CD4-positive, alpha-beta T cell (primary cell): ENCODE measurements at regions not wholly inside any gene's neighbourhood (a gene's known extent, or its start where the extent isn't known, plus 50 kb on each side); places are given as distances from the start of the nearest gene placed in this dataset.

ENCODE experiments used
- ATAC-seq: fragments of 200-7000 bp; cut with Tn5 transposase; one replicate; pipeline ENCODE4 v1.10.0; 2022; ENCODE audit warnings: mild to moderate bottlenecking; ENCODE audit not compliant: poor library complexity
- CTCF ChIA-PET: fragments of 350-600 bp; sonication (Branson Sonifier 250); formaldehyde crosslinking; loops from one replicate; lab custom pipeline; 2021; ENCODE audit warnings: antibody characterized with exemption, inconsistent platforms; lab: Charles Lee
- POLR2A ChIA-PET: fragments of 350-600 bp; sonication (Branson Sonifier 250); formaldehyde crosslinking; loops from one replicate; lab custom pipeline; 2021; ENCODE audit warnings: antibody characterized with exemption, inconsistent platforms; lab: Charles Lee
- DNase-seq, 14 experiments: peaks; one replicate each; pipeline ENCODE4 v3.0.0-alpha.2; 2013 to 2020; ENCODE audit warnings: mixed read lengths in 2 of 14
- H3K27ac ChIP-seq, 2 donors: one replicate each; pipeline versions ENCODE4 v1.5.1 to v1.7.0; 2013; ENCODE audit warnings: low read length in 2 of 2, low read depth in 1 of 2, mild to moderate bottlenecking in 1 of 2
- H3K27me3 ChIP-seq, 2 experiments: 1 replicate in 1 of 2; 2 replicates in 1 of 2; pipeline versions ENCODE4 v1.6.1 to v1.7.0; 2013; ENCODE audit warnings: low read length in 2 of 2, control low read depth in 1 of 2, mild to moderate bottlenecking in 1 of 2, moderate library complexity in 1 of 2; ENCODE audit not compliant: insufficient read depth in 2 of 2, control insufficient read depth in 1 of 2
- H3K36me3 ChIP-seq: one replicate; pipeline ENCODE4 v1.6.1; 2013; ENCODE audit warnings: low read length, control low read depth; ENCODE audit not compliant: insufficient read depth
- H3K4me1 ChIP-seq: one replicate; pipeline ENCODE4 v1.6.1; 2013; ENCODE audit warnings: low read length, control low read depth; ENCODE audit not compliant: insufficient read depth
- H3K4me3 ChIP-seq: one replicate; pipeline ENCODE4 v1.5.1; 2013; ENCODE audit warnings: mild to moderate bottlenecking, low read length, moderate library complexity
- H3K9me3 ChIP-seq, 2 experiments: 1 replicate in 1 of 2; 2 replicates in 1 of 2; pipeline versions ENCODE4 v1.6.1 to v1.7.0; 2013; ENCODE audit warnings: low read length in 2 of 2, mild to moderate bottlenecking in 2 of 2, control low read depth in 1 of 2, moderate library complexity in 1 of 2; ENCODE audit not compliant: control insufficient read depth in 1 of 2, insufficient read depth in 1 of 2
- H3K27ac Mint-ChIP-seq: one replicate; pipeline ENCODE4 v1.8.0; 2020; ENCODE audit warnings: mixed read lengths
- H3K27me3 Mint-ChIP-seq: one replicate; pipeline ENCODE4 v1.8.0; 2021; ENCODE audit warnings: mixed read lengths
- H3K36me3 Mint-ChIP-seq: one replicate; pipeline ENCODE4 v1.8.0; 2021; ENCODE audit warnings: low read depth, mixed read lengths
- H3K4me1 Mint-ChIP-seq: one replicate; pipeline ENCODE4 v1.8.0; 2021; ENCODE audit warnings: low read depth, mixed read lengths
- H3K4me3 Mint-ChIP-seq: one replicate; pipeline ENCODE4 v1.8.0; 2020; ENCODE audit warnings: mild to moderate bottlenecking, mixed read lengths
- H3K9me3 Mint-ChIP-seq: one replicate; pipeline ENCODE4 v1.8.0; 2020; ENCODE audit warnings: mixed read lengths
- intact Hi-C, 2 experiments: fragments of 100-400 bp; cut with DNase I in 1 of 2; cut with micrococcal nuclease in 1 of 2; formaldehyde crosslinking; loops; one replicate each; pipeline versions ENCODE4 v1.15.1 to v1.9.0; 2023 to 2025; cut with DNase I, micrococcal nuclease
- TF ChIP-seq, protein P1 (sequence below): fragments of 200-600 bp; IDR thresholded peaks from one replicate; pipeline ENCODE4 v1.8.0; 2022; ENCODE audit warnings: antibody characterized with exemption, mild to moderate bottlenecking

DNA sequence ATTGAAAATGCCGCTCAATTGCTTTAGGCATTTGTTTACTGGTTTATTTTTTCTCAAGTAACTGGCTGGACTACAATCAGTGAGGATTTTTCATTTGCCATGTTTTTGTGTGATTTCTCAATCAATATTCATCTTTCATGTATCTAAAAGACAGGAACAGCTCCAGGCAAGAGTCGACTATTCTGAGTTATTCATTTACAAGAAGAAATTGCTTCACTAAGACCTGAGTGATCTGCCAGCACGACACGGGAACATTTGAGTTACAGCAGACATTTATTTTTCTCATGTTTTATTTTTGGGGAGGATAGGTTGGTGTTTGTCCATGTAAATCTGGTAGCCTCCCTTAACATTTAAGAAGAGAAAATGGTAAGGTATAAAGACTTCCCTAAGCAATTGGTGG lies 124.1 kb downstream of the CBLN4 start:
- ChIA-PET CTCF (no interaction called here), POLR2A (no interaction called here)
- Mint-ChIP-seq H3K27ac (no peak overlapping the region), H3K4me1 (no peaks in the 10 kb centered on the region), H3K36me3 (no peaks in the 10 kb centered on the region), H3K27me3 (no peaks in the 10 kb centered on the region), H3K4me3 (no peak overlapping the region), H3K9me3 (peaks cover 11% of the 10 kb centered on the region)
- Histone ChIP-seq H3K27ac (no peak overlapping the region), H3K36me3 (no peaks in the 10 kb centered on the region), H3K9me3 (peaks cover 5 to 13% of the 10 kb centered on the region in 2 experiments), H3K27me3 (no peaks in the 10 kb centered on the region), H3K4me1 (no peaks in the 10 kb centered on the region), H3K4me3 (no peak overlapping the region)
- TF ChIP-seq, protein P1, sequence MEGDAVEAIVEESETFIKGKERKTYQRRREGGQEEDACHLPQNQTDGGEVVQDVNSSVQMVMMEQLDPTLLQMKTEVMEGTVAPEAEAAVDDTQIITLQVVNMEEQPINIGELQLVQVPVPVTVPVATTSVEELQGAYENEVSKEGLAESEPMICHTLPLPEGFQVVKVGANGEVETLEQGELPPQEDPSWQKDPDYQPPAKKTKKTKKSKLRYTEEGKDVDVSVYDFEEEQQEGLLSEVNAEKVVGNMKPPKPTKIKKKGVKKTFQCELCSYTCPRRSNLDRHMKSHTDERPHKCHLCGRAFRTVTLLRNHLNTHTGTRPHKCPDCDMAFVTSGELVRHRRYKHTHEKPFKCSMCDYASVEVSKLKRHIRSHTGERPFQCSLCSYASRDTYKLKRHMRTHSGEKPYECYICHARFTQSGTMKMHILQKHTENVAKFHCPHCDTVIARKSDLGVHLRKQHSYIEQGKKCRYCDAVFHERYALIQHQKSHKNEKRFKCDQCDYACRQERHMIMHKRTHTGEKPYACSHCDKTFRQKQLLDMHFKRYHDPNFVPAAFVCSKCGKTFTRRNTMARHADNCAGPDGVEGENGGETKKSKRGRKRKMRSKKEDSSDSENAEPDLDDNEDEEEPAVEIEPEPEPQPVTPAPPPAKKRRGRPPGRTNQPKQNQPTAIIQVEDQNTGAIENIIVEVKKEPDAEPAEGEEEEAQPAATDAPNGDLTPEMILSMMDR, result no peak
- ATAC-seq (no peak), DNase-seq (no peak)
- intact Hi-C loops, result no loop called here

DNA sequence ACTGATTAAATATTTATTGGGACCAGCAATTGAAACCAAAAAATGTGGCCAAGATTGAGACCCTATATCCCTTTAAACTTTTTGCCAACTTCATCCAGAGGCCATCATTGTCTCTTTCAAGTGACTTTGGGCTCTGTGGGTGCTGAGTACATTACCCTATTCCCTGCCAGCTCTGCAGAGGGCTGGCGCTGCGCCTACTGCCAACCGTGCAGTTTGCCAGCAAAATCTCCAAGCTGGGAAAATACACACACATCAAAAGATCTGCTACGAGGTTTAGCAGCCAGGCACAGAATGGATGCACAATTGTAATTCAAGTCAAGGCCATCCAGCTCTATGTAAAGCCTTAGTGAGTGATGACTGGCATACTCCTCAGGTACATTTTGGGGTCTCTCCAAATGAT lies 125.0 kb downstream of the CBLN4 start:
- no peak overlapping the region for H3K27ac Mint-ChIP-seq
- no peaks in the 10 kb centered on the region for H3K36me3 Mint-ChIP-seq
- DNase-seq (no peak), ATAC-seq (no peak)
- H3K27me3 Mint-ChIP-seq, result no peaks in the 10 kb centered on the region
- Histone ChIP-seq H3K9me3 (peaks cover 5 to 10% of the 10 kb centered on the region in 2 experiments), H3K27ac (no peak overlapping the region), H3K36me3 (no peaks in the 10 kb centered on the region), H3K4me1 (no peaks in the 10 kb centered on the region), H3K4me3 (no peak overlapping the region), H3K27me3 (no peaks in the 10 kb centered on the region)
- intact Hi-C loops, result no loop called here
- POLR2A ChIA-PET, result no interaction called here
- CTCF ChIA-PET, result no interaction called here
- peaks cover 13% of the 10 kb centered on the region for H3K9me3 Mint-ChIP-seq
- TF ChIP-seq, protein P1, result no peak
- H3K4me1 Mint-ChIP-seq, result no peaks in the 10 kb centered on the region
- H3K4me3 Mint-ChIP-seq, result no peak overlapping the region

DNA sequence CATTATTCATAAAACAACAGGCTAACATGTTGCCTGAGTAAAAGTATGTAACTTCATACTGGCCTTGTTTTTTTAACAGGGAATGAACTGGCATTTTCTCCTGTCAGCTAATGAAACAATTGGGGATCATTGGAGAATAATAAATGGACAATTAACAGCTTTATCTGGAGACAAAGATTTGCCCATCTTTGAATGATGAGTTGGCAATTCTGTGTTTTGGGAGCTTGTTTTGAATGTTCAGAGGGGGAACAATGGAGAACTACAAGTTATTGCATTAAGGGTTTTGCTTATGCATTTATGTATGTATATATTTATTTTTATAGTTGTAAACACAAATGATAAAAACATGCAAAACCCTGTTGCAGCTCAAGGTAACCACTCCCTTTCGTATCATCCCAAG lies 150.3 kb downstream of the CBLN4 start:
- CTCF ChIA-PET, result no interaction called here
- no peak overlapping the region for H3K4me3 ChIP-seq
- H3K4me1 Mint-ChIP-seq, result no peaks in the 10 kb centered on the region
- intact Hi-C loops, result no loop called here
- H3K9me3 ChIP-seq, result no peaks in the 10 kb centered on the region
- no peak overlapping the region for H3K27ac Mint-ChIP-seq
- DNase-seq (no peak), ATAC-seq (no peak)
- no peaks in the 10 kb centered on the region for H3K36me3 Mint-ChIP-seq
- no peaks in the 10 kb centered on the region for H3K27me3 ChIP-seq
- TF ChIP-seq, protein P1, result no peak
- H3K27me3 Mint-ChIP-seq, result no peaks in the 10 kb centered on the region
- no peak overlapping the region for H3K4me3 Mint-ChIP-seq
- H3K36me3 ChIP-seq, result no peaks in the 10 kb centered on the region
- POLR2A ChIA-PET, result no interaction called here
- no peak overlapping the region for H3K27ac ChIP-seq
- no peaks in the 10 kb centered on the region for H3K4me1 ChIP-seq
- peaks cover 8% of the 10 kb centered on the region for H3K9me3 Mint-ChIP-seq
